GM21737 (cell line): ENCODE measurements at regions not wholly inside any gene's neighbourhood (a gene's known extent, or its start where the extent isn't known, plus 50 kb on each side); places are given as distances from the start of the nearest gene placed in this dataset.
"Not testable (repeated sequence)": the region's sequence is repeated elsewhere in the genome, so short reads cannot be mapped to it uniquely, and the experiment has no call there.

Experiments used
- ATAC-seq: cut with Tn5 transposase; IDR thresholded peaks from one replicate; pipeline ENCODE4 v1.9.1; 2021; ENCODE audit warnings: mild to moderate bottlenecking, moderate library complexity; ENCODE audit not compliant: unreplicated experiment

GRCh38 chr3:174442302-174442682, 416.8 kb upstream of the NAALADL2 start:
- no peak for ATAC-seq

DNA sequence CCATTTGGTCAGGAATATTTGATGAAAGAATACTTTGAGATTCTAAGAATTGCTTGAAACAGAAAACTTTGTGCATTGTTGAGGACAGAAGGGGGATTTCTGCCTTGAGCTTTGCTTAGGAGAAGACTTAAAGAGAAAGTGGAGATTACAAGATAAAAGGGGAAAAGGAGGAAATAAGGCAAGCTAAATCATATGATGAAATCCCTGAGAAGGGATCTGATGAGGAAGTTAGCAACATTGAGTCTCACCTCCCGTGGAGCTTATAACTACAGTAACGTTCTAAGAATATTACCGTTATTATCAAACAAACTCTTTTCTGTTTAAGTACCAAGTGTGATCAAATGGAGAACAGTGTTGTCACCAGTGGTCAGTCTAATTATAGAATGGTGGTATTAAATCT, 414.7 kb upstream of the NAALADL2 start:
- no peak for ATAC-seq

DNA sequence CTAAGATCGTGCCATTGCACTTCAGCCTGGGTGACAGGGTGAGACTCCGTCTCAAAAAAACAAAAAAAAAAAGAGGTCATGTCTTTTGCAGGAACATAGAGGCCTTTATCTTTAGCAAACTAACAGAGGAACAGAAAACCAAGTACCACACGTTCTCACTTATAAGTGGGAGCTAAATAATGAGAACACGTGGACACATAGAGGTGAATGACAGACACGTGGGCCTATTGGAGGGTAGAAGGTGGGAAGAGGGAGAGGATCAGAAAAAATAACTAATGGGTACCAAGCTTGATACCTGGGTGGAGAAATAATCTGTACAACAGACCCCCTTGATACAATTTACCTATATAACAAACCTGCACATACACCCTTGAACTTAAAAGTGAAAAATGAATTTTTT, 401.4 kb upstream of the NAALADL2 start:
- ATAC-seq = no peak

GRCh38 chr3:174460831-174461230, 398.3 kb upstream of the NAALADL2 start:
- ATAC-seq = no peak

- no peak for ATAC-seq
Observed at GRCh38 chr3:174462916-174463315, 396.2 kb upstream of the NAALADL2 start.

DNA sequence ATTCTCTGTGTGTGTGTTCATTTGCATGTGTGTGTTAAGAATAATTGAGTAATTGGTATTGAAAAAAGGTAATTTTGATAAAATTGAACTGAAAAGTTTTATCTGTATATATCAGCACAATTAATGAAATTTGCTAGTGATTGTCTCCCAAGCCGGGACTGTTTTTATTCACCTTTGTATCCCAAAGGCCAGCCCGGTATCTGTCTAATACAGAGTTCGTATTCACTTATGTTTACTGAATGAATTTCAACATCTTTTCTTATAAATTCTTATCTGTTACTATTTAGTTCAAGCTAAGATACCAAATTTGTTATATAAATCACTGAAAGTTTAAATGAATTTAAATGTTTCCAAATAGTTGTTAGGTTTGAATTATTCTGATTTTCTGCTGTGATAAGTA, 394.0 kb upstream of the NAALADL2 start:
- no peak for ATAC-seq

DNA sequence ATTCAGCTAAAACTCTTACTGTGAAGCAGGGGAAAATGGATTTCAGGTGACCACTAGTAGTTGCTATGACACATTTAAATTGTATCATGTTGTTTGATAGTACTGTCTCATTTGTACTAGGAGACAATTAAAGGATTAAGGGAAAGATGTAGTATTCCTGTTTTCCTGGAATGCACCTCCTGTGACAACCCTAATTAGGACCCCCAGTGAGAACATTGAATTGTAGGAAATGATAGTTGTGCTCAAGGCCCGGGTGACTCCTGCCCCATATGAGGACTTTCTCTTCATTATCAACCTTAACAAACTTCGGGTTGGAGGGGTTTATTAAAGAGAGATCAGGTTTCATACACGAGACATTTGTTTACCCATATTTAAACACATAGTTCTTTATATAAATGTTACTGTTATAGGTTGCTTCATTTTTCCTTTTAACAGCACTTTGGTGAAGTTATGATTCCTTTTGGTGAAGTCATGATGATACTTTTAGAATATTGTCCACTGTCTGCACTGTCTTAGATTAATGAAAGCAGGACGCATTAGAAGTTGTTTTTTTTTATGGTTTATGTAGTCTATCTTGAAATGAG, 392.6 kb upstream of the NAALADL2 start:
- ATAC-seq = no peak

- no peak for ATAC-seq
Observed at GRCh38 chr3:174477491-174477890, 381.6 kb upstream of the NAALADL2 start.

DNA sequence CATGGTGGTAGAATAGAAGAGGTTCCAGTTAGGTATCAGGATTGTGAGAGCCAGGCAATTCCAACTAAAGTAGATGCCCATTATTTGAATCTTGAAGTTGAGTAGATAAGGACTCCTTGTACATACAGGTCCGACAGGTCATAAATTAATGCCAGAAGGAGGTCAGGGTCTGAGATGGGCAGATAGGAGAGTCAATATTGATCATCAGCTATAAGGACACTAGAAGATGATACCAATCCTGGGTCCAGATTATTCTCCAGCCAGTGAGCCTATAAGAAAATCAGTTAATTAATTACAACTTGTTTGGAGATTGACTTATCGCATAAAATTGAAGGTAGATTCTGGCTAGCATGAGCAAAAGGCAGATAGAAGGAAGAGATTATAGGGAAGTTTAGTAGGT, 378.4 kb upstream of the NAALADL2 start:
- no peak for ATAC-seq

- no peak for ATAC-seq
Observed at GRCh38 chr3:174482541-174482940, 376.6 kb upstream of the NAALADL2 start.

DNA sequence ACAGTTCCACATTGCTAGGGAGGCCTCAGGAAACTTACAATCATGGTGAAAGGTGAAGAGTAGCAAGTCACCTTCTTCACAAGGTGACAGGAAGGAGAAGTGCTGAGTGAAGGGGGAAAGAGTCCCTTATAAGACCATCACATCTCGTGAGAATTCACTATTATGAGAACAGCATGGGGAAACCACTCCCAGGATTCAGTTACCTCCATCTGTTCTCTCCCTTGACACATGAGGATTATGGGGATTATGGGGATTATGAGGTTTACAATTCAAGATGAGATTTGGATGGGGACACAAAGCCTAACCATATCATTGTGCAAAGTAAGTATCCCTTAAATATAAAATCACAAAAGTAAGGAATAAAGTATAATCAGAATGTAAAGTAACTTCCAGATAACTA, 375.9 kb upstream of the NAALADL2 start:
- ATAC-seq = no peak

DNA sequence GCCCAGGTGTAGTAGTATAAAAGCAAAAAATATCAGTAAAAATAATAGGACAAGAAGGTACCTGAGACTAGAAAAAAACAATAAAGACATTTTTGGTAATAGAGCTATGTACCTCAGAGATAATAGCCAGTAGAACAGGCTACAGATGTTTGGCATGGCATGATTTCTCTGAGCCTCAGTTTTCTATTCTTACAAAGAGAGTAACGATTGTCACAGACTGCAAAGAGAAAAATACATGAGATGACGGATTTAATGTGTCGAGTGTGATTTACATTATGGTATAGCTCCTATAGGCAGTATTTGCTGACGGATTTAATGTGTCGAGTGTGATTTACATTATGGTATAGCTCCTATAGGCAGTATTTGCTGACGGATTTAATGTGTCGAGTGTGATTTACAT, 375.3 kb upstream of the NAALADL2 start:
- ATAC-seq = not testable (repeated sequence)

- no peak for ATAC-seq
Observed at GRCh38 chr3:174488527-174488926, 370.6 kb upstream of the NAALADL2 start.

GRCh38 chr3:174495311-174495710, 363.8 kb upstream of the NAALADL2 start:
- no peak for ATAC-seq

- no peak for ATAC-seq
Observed at GRCh38 chr3:174495928-174496327, 363.2 kb upstream of the NAALADL2 start.

DNA sequence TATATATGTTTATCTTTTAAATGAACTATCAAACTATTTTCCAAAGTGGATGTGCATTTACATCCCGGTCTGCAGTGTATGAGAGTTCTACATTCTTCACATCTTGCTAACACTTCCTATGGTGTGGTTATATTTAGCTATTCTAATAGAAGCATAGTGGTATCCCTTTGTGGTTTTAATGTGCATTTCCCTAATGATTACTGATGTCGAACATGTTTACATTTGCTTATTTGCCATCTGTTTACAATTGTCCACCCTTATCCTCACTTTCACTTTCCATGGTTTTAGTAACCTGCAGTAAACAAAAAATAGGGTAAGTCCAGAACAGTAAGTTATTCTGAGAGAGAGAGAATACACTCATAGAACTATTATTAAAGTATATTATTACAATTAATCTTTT, 360.5 kb upstream of the NAALADL2 start:
- no peak for ATAC-seq

- ATAC-seq = no peak
Observed at GRCh38 chr3:174505266-174505665, 353.9 kb upstream of the NAALADL2 start.

DNA sequence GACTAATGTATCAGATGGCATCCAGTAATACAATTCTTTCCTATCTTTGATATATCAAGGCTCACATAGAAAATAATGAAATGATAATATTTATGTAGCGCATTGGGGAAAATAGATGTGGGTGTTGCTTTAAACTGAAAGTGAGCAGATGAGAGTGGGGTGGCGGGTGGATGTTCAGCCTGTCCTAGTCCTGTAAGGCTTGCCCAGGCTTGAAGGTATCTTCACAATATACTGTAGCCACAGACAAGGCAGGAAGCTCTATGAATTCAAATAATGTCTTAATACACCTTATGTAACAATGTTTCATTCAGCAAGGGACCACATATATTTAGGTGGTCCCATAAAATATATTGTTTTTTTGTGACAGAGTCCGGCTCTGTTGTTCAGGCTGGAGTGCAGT, 334.9 kb upstream of the NAALADL2 start:
- ATAC-seq = no peak

DNA sequence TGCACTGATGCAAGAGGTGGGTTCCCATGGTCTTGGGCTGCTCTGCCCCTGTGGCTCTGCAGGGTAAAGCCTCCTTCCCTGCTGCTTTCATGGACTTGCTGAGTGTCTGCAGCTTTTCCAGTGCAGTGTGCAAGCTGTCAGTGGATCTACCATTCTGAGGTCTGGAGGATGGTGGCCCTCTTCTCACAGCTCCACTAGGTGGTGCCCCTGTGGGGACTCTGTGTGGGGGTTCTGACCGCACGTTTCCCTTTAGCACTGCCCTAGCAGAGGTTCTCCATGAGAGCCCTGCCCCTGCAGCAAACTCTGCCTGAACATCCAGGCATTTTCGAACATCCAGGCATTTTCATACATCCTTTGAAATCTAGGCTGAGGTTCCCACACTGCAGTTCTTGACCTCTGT, 329.8 kb upstream of the NAALADL2 start:
- no peak for ATAC-seq

DNA sequence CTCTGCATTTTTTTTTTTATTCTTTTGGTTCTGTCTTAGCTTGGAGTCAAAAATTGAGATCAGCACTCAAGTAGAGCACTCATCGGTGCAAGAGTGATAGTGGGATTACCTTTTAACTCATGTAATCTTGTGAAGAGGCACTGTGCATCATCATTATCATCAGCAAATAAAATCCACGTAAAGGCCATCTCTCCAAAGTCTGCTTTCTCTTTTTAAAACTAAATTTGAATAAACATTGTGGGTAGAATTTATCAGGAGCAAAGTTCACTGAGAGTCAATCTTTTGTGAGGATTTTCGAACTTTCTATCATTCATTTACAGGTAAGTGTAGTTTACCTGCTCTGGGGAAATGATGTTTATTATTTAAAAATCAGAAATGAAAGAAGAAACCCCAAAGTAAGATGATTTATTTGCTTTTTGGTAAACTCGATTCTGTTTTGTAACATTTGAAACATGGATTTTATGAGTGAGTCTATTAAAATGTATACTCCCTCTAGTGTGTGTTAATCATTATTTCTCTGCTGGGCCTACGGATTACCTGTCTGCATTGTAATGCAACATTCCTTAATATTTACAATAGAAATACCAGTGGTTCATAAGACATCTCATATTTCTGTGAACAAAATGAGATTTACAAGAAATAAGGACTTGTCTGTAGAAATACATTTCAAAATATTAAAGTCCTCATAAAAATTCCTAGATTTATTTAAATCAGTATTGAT, 327.7 kb upstream of the NAALADL2 start:
- ATAC-seq = no peak

- no peak for ATAC-seq
Observed at GRCh38 chr3:174532216-174532615, 326.9 kb upstream of the NAALADL2 start.

DNA sequence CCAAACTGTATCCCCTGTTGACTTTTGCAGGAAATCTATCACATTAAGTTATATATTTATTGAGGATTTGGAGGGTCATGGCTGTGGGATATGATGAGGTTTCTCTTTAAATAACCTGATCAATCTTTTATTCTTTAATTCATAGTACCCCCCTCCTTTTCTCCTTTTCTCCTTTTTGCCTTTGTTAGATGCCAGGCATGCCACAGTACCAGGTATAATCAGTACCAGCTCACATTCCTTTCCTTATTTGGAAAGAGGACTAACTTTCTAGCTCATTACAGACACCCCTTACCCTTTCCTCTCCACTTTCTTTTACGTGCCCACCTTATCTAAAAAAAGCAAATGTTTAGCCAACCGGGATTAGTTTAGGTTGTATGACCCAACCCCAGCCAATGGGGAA, 326.4 kb upstream of the NAALADL2 start:
- no peak for ATAC-seq

GRCh38 chr3:174533286-174533685, 325.8 kb upstream of the NAALADL2 start:
- ATAC-seq = no peak
